ENCODE measurements at regions not wholly inside any gene's neighbourhood (a gene's known extent, or its start where the extent isn't known, plus 50 kb on each side); places are given as distances from the start of the nearest gene placed in this dataset.

DNA sequence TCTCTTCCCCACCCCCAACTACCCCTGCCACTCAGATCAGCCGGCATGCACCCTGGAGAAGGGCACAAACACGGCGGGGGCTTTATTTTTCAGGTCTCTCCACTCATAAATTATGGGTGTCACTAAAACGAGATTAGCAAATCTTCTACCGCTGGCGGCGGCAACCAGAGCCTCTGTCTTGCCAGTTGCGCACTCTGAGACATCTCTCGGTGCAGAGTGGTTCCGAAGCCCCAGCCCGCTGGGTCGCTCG lies 125.3 kb upstream of the C11orf58 start:
- no TSS peak for BruUV-seq (replicated peaks)
- Histone ChIP-seq H3K27ac (ENCODE audit: low read length) (no peak overlapping the region), H3K4me1 (ENCODE audit: control insufficient read depth, insufficient read depth, low read length) (peaks cover 12% of the 10 kb centered on the region), H3K4me3 (ENCODE audit: low read depth in 2 of 2, low read length in 2 of 2) (peak overlapping the region; percentile 27 to 46), H3K36me3 (ENCODE audit: control insufficient read depth, insufficient read depth, low read length) (no peaks in the 10 kb centered on the region), H3K27me3 (ENCODE audit: control insufficient read depth, insufficient read depth, low read length) (peaks cover 51% of the 10 kb centered on the region), H3K9me3 (ENCODE audit: control insufficient read depth, insufficient read depth, low read depth, low read length) (no peaks in the 10 kb centered on the region)
- CTCF ChIA-PET: interaction anchor here (1.2 to 1.8 kb wide), 2 partner anchors 794 to 925 kb away, joined by 4 to 6 read pairs; no protein-coding TSS in a partner anchor
- TF ChIP-seq, protein P1, sequence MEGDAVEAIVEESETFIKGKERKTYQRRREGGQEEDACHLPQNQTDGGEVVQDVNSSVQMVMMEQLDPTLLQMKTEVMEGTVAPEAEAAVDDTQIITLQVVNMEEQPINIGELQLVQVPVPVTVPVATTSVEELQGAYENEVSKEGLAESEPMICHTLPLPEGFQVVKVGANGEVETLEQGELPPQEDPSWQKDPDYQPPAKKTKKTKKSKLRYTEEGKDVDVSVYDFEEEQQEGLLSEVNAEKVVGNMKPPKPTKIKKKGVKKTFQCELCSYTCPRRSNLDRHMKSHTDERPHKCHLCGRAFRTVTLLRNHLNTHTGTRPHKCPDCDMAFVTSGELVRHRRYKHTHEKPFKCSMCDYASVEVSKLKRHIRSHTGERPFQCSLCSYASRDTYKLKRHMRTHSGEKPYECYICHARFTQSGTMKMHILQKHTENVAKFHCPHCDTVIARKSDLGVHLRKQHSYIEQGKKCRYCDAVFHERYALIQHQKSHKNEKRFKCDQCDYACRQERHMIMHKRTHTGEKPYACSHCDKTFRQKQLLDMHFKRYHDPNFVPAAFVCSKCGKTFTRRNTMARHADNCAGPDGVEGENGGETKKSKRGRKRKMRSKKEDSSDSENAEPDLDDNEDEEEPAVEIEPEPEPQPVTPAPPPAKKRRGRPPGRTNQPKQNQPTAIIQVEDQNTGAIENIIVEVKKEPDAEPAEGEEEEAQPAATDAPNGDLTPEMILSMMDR (IDR thresholded peaks at IDR 0.05): no peak
- TF ChIP-seq SIN3A (IDR thresholded peaks at IDR 0.05; ENCODE audit: borderline replicate concordance, insufficient read depth, low read depth, low read length): no peak
- no peak for TF ChIP-seq TCF7L2 (IDR thresholded peaks at IDR 0.05; ENCODE audit: low read depth, low read length)
- TF ChIP-seq, protein P2, sequence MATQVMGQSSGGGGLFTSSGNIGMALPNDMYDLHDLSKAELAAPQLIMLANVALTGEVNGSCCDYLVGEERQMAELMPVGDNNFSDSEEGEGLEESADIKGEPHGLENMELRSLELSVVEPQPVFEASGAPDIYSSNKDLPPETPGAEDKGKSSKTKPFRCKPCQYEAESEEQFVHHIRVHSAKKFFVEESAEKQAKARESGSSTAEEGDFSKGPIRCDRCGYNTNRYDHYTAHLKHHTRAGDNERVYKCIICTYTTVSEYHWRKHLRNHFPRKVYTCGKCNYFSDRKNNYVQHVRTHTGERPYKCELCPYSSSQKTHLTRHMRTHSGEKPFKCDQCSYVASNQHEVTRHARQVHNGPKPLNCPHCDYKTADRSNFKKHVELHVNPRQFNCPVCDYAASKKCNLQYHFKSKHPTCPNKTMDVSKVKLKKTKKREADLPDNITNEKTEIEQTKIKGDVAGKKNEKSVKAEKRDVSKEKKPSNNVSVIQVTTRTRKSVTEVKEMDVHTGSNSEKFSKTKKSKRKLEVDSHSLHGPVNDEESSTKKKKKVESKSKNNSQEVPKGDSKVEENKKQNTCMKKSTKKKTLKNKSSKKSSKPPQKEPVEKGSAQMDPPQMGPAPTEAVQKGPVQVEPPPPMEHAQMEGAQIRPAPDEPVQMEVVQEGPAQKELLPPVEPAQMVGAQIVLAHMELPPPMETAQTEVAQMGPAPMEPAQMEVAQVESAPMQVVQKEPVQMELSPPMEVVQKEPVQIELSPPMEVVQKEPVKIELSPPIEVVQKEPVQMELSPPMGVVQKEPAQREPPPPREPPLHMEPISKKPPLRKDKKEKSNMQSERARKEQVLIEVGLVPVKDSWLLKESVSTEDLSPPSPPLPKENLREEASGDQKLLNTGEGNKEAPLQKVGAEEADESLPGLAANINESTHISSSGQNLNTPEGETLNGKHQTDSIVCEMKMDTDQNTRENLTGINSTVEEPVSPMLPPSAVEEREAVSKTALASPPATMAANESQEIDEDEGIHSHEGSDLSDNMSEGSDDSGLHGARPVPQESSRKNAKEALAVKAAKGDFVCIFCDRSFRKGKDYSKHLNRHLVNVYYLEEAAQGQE (IDR thresholded peaks at IDR 0.05; ENCODE audit: insufficient read depth in 1 of 2, low read depth in 2 of 2, low read length in 1 of 2): no peak
- no peak for TF ChIP-seq POLR2AphosphoS5 (IDR thresholded peaks at IDR 0.05; ENCODE audit: low read depth, low read length)
- intact Hi-C loops (cut with micrococcal nuclease; ENCODE audit: unreplicated experiment): loop anchor here (5.0 kb wide), 3 partner anchors 791 to 1286 kb away; no protein-coding TSS in a partner anchor
- DNase-seq (ENCODE audit: low read depth, low spot score): no peak
- POLR2A ChIA-PET: no interaction called here
- in situ Hi-C loops (cut with HindIII; ENCODE audit: low pct_unique_long_range_greater_than_20kb, low sequenced_read_pairs): no loop called here
- ATAC-seq: peak; percentile 39

DNA sequence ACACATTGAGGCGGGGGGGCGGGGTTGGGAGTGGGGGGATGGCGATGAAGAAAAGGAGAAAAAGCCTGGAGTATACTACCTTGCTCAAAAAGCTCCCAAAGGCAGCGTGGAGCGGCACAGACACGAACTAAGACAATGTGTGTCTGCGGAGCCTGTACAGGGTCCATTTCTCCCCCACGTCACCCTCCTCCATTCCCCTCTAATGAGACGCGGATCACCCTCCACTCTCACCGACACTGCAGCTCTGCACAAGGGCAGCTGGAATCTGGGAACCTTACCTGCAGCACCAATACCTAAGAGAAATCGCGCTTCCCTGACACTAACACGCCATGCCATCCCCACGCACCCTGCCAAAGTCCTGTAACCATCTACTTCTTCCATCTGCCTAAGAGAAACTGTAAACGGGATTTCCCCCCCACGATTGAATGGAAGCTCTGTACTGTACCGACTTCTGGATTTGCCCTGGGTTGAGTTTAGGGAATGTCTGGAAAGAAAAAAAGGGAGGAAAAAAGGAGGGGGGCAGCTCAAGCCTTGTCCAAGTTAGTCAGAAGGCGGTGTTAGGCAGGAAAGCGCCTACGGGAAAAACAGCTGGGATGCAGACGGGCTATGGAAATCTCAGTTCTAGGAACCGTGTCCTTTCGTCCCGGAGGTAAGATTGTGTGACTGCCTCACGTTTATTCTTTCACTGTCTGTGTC lies 125.7 kb upstream of the C11orf58 start:
- H3K27me3 ChIP-seq (ENCODE audit: control insufficient read depth, insufficient read depth, low read length): peaks cover 56% of the 10 kb centered on the region
- DNase-seq (ENCODE audit: low read depth, low spot score) (no peak), ATAC-seq (0 out of 2 replicates have a peak, but pooled peaks have one; percentile 40)
- H3K4me3 ChIP-seq (ENCODE audit: low read depth in 2 of 2, low read length in 2 of 2): peak overlapping the region; percentile 27 to 46
- BruUV-seq (replicated peaks): no TSS peak
- H3K4me1 ChIP-seq (ENCODE audit: control insufficient read depth, insufficient read depth, low read length): peaks cover 12% of the 10 kb centered on the region
- ChIA-PET POLR2A (no interaction called here), CTCF (interaction anchor here (1.8 kb wide), 1 partner anchor 793 kb away, joined by 6 read pairs; no protein-coding TSS in a partner anchor)
- in situ Hi-C loops (cut with HindIII; ENCODE audit: low pct_unique_long_range_greater_than_20kb, low sequenced_read_pairs): no loop called here
- no peaks in the 10 kb centered on the region for H3K9me3 ChIP-seq (ENCODE audit: control insufficient read depth, insufficient read depth, low read depth, low read length)
- TF ChIP-seq, protein P2 (IDR thresholded peaks at IDR 0.05; ENCODE audit: insufficient read depth in 1 of 2, low read depth in 2 of 2, low read length in 1 of 2): no peak
- TF ChIP-seq TCF7L2 (IDR thresholded peaks at IDR 0.05; ENCODE audit: low read depth, low read length) (no peak), SIN3A (IDR thresholded peaks at IDR 0.05; ENCODE audit: borderline replicate concordance, insufficient read depth, low read depth, low read length) (no peak), POLR2AphosphoS5 (IDR thresholded peaks at IDR 0.05; ENCODE audit: low read depth, low read length) (no peak)
- TF ChIP-seq, protein P1 (IDR thresholded peaks at IDR 0.05): no peak
- intact Hi-C loops (cut with micrococcal nuclease; ENCODE audit: unreplicated experiment): loop anchor here (5.0 kb wide), 3 partner anchors 790 to 1285 kb away; no protein-coding TSS in a partner anchor
- no peaks in the 10 kb centered on the region for H3K36me3 ChIP-seq (ENCODE audit: control insufficient read depth, insufficient read depth, low read length)
- H3K27ac ChIP-seq (ENCODE audit: low read length): no peak overlapping the region
